HG02973 (cell line): ENCODE measurements at regions not wholly inside any gene's neighbourhood (a gene's known extent, or its start where the extent isn't known, plus 50 kb on each side); places are given as distances from the start of the nearest gene placed in this dataset.

Source experiments
- ATAC-seq: cut with Tn5 transposase; IDR thresholded peaks from one replicate; pipeline ENCODE4 v1.9.1; 2021; ENCODE audit warnings: moderate library complexity; ENCODE audit not compliant: unreplicated experiment

- ATAC-seq: no peak
These were observed 67.7 kb upstream of the GCM1 start for GRCh38 chr6:53216301-53216700.

- no peak for ATAC-seq
These were observed 65.5 kb upstream of the GCM1 start for GRCh38 chr6:53214172-53214571.

GRCh38 chr6:53210811-53211210 is 62.2 kb upstream of the GCM1 start:
- ATAC-seq: no peak

- ATAC-seq: no peak
These were observed 61.0 kb upstream of the GCM1 start for GRCh38 chr6:53209681-53210080.

DNA sequence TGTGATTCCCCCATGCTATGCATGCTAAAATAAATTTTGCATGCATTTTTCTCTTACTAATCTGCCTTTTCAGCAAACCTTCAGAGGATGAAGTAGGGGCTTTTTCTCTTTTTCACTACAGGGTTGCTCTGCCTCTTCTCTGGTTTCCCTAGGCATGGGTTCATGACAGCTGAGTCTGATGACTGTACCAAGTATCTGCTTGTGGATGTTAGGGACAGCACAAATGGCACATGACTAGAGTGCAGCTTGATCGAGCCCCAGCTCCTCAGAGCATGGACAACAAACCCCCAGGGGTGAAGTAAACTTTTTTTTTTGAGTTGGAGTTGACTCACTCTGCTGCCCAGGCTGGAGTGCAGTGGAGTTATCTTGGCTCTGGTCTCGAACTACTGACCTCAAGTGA is 57.1 kb upstream of the GCM1 start:
- ATAC-seq: no peak

DNA sequence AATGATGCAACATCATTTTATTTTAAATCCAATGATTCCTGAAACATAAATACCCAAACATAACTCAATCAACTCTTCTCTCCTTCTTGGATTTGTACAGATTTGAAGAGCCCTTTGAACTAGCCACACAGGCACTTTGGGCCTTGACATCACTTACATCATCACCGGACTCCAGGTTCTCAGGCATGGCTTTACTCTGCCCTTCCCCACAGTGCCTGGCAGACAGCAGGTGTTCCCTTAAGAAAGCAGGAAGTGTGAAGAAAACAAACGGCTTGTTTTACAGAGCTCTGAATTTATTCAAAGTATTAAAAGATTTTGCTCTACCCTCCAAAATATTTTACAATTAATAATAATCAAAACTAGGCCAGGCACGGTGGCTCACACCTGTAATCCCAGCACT is 54.8 kb upstream of the GCM1 start:
- no peak for ATAC-seq

- no peak for ATAC-seq
These were observed 53.4 kb upstream of the GCM1 start for GRCh38 chr6:53202052-53202451.

- no peak for ATAC-seq
These were observed 52.6 kb upstream of the GCM1 start for GRCh38 chr6:53201270-53201669.

DNA sequence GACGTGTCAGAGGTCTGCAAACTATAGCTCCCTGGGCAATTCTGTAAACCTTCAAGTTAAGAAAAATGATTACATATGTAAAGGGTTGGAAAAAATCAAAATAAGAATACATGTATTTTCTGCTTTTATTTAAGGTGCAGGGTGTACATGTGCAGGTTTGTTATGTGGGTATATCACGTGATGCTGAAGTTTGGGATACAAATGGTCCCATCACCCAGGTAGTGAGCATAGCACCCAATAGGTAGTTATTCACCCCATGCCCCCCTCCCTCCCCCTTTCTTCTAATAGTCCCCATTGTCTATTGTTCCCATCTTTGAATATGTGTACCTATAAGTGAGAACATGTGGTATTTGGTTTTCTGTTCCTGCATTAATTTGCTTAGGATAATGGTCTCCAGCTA is 51.1 kb upstream of the GCM1 start:
- no peak for ATAC-seq

GRCh38 chr6:53199156-53199555 is 50.5 kb upstream of the GCM1 start:
- peak; percentile 95 for ATAC-seq
